ENCODE measurements at regions not wholly inside any gene's neighbourhood (a gene's known extent, or its start where the extent isn't known, plus 50 kb on each side); places are given as distances from the start of the nearest gene placed in this dataset.

- TF ChIP-seq PRDM15 (CRISPR knock-in tag; IDR thresholded peaks at IDR 0.05) (no peak), TEAD1 (CRISPR knock-in tag; IDR thresholded peaks at IDR 0.05) (no peak), SMAD3 (CRISPR knock-in tag; IDR thresholded peaks at IDR 0.05; ENCODE audit: borderline replicate concordance) (no peak), NR1H2 (CRISPR knock-in tag; IDR thresholded peaks at IDR 0.05) (no peak), TP53 (CRISPR knock-in tag; IDR thresholded peaks at IDR 0.05) (no peak), ATF1 (CRISPR knock-in tag; IDR thresholded peaks at IDR 0.05) (no peak), ATF2 (CRISPR knock-in tag; IDR thresholded peaks at IDR 0.05; ENCODE audit: borderline replicate concordance, low read depth) (no peak), ZNF396 (CRISPR knock-in tag; IDR thresholded peaks at IDR 0.05; ENCODE audit: borderline replicate concordance) (no peak)
Observed at GRCh38 chr9:120336753-120337090, 243.2 kb downstream of the CDK5RAP2 start (continued).

GRCh38 chr9:120336021-120336752 is 243.8 kb downstream of the CDK5RAP2 start:
- POLR2A ChIA-PET, result no interaction called here
- CTCF ChIA-PET, result no interaction called here
- H3K4me1 Mint-ChIP-seq, result no peaks in the 10 kb centered on the region
- peaks cover 22% of the 10 kb centered on the region for H3K9me3 Mint-ChIP-seq
- no peak overlapping the region for H3K4me3 Mint-ChIP-seq
- no peaks in the 10 kb centered on the region for H3K36me3 Mint-ChIP-seq
- no peak for ATAC-seq
- no peak overlapping the region for H3K27ac Mint-ChIP-seq
- no peak for TF ChIP-seq ETV6 (CRISPR knock-in tag; IDR thresholded peaks at IDR 0.05)
- H3K27me3 Mint-ChIP-seq (ENCODE audit: low read depth), result no peaks in the 10 kb centered on the region; the same call in 1 of the 2 replicates
- no peak for DNase-seq (ENCODE audit: low spot score)

GRCh38 chr9:120331913-120332312 is 248.1 kb downstream of the CDK5RAP2 start:
- peaks cover 16% of the 10 kb centered on the region for H3K9me3 Mint-ChIP-seq
- ATAC-seq (no peak), DNase-seq (ENCODE audit: low spot score) (no peak)
- ChIA-PET CTCF (no interaction called here), POLR2A (no interaction called here)
- H3K4me1 Mint-ChIP-seq, result no peaks in the 10 kb centered on the region
- no peak overlapping the region for H3K27ac Mint-ChIP-seq
- peaks cover 12% of the 10 kb centered on the region for H3K27me3 Mint-ChIP-seq (ENCODE audit: low read depth)
- TF ChIP-seq JAZF1 (CRISPR knock-in tag; IDR thresholded peaks at IDR 0.05) (no peak), SP1 (CRISPR knock-in tag; conservative IDR thresholded peaks at IDR 0.05) (no peak)
- H3K4me3 Mint-ChIP-seq, result no peak overlapping the region
- peaks cover 3% of the 10 kb centered on the region; the same call in 1 of the 2 replicates for H3K36me3 Mint-ChIP-seq

GRCh38 chr9:120330031-120330430 is 249.9 kb downstream of the CDK5RAP2 start:
- H3K4me3 Mint-ChIP-seq, result no peak overlapping the region
- H3K27ac Mint-ChIP-seq, result no peak overlapping the region
- ATAC-seq, result no peak
- H3K4me1 Mint-ChIP-seq, result peaks cover 6% of the 10 kb centered on the region
- ChIA-PET CTCF (interaction anchor here (0.8 to 1.2 kb wide), 3 partner anchors 30 to 148 kb away, joined by 3 read pairs; no protein-coding TSS in a partner anchor), POLR2A (no interaction called here)
- H3K36me3 Mint-ChIP-seq, result peaks cover 3% of the 10 kb centered on the region; the same call in 1 of the 2 replicates
- peaks cover 20% of the 10 kb centered on the region for H3K27me3 Mint-ChIP-seq (ENCODE audit: low read depth)
- no peak for DNase-seq (ENCODE audit: low spot score)
- peaks cover 13% of the 10 kb centered on the region for H3K9me3 Mint-ChIP-seq
- no peak for TF ChIP-seq PREB (CRISPR knock-in tag; IDR thresholded peaks at IDR 0.05; ENCODE audit: borderline replicate concordance)
- no peak for TF ChIP-seq ZBTB21 (CRISPR knock-in tag; IDR thresholded peaks at IDR 0.05; ENCODE audit: borderline replicate concordance)
- TF ChIP-seq ZNF396 (CRISPR knock-in tag; IDR thresholded peaks at IDR 0.05; ENCODE audit: borderline replicate concordance), result no peak
- TF ChIP-seq HMGA2 (CRISPR knock-in tag; IDR thresholded peaks at IDR 0.05), result no peak
- TF ChIP-seq MYBL2 (CRISPR knock-in tag; IDR thresholded peaks at IDR 0.05), result no peak
- TF ChIP-seq STAT6 (CRISPR knock-in tag; conservative IDR thresholded peaks at IDR 0.05; ENCODE audit: low read depth), result no peak
- TF ChIP-seq ZNF671 (CRISPR knock-in tag; IDR thresholded peaks at IDR 0.05), result no peak
- TF ChIP-seq SMAD3 (CRISPR knock-in tag; IDR thresholded peaks at IDR 0.05; ENCODE audit: borderline replicate concordance), result no peak
- no peak for TF ChIP-seq ZSCAN18 (CRISPR knock-in tag; IDR thresholded peaks at IDR 0.05)
